Lower leg skin (tissue), 4 donors: ENCODE measurements at regions not wholly inside any gene's neighbourhood (a gene's known extent, or its start where the extent isn't known, plus 50 kb on each side); places are given as distances from the start of the nearest gene placed in this dataset.

ENCODE experiments used
- DNase-seq, 2 donors: peaks; one replicate each; pipeline ENCODE4 v3.0.0-alpha.2; 2019; ENCODE audit warnings: low spot score in 2 of 2
- H3K4me3 ChIP-seq: fragments of 200-600 bp; sonication (generic); 2 replicates; pipeline ENCODE4 v1.5.1; 2017; ENCODE audit warnings: mild to moderate bottlenecking, low read depth; ENCODE audit not compliant: poor library complexity, severe bottlenecking
- POLR2A ChIP-seq, 2 donors: fragments of 450-650 bp; IDR thresholded peaks; one replicate each; pipeline ENCODE4 v1.6.1; 2016 to 2017; ENCODE audit warnings: antibody characterized with exemption in 2 of 2, mild to moderate bottlenecking in 1 of 2, moderate library complexity in 1 of 2
- WGBS, 2 donors: methylation state at CpG; one replicate each; pipeline ENCODE4 v1.1.5; 2018; 5-methylcytosine and 5-hydroxymethylcytosine counted together
- intact Hi-C: fragments of 100-400 bp; cut with DNase I; formaldehyde crosslinking; loops from one replicate; pipeline ENCODE4 v1.15.0; 2023; ENCODE audit warnings: low total_unique reads
- TF ChIP-seq, protein P1 (sequence below), 3 donors: fragments of 450-650 bp; IDR thresholded peaks; one replicate each; pipeline ENCODE4 v1.5.1; 2016; ENCODE audit warnings: antibody characterized with exemption in 3 of 3, mild to moderate bottlenecking in 3 of 3, moderate library complexity in 2 of 3

DNA sequence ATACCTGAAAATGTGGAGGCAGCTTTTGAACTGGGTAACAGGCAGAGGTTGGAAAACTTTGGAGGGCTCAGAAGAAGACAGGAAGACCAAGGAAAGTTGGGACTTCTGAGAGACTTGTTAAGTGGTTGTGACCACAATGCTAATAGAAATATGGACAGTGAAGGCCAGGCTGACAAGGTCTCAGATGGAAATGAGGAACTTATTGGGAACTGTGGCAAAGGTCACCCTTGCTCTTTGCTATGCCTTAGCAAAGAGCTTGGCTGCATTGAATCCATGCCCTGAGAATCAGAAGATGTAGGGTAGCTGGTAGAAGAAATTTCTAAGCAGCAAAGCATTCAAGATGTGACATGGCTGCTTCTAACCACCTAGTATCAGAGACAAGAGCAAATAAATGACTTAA is 244.4 kb upstream of the ADRA1B start:
- TF ChIP-seq, protein P1, sequence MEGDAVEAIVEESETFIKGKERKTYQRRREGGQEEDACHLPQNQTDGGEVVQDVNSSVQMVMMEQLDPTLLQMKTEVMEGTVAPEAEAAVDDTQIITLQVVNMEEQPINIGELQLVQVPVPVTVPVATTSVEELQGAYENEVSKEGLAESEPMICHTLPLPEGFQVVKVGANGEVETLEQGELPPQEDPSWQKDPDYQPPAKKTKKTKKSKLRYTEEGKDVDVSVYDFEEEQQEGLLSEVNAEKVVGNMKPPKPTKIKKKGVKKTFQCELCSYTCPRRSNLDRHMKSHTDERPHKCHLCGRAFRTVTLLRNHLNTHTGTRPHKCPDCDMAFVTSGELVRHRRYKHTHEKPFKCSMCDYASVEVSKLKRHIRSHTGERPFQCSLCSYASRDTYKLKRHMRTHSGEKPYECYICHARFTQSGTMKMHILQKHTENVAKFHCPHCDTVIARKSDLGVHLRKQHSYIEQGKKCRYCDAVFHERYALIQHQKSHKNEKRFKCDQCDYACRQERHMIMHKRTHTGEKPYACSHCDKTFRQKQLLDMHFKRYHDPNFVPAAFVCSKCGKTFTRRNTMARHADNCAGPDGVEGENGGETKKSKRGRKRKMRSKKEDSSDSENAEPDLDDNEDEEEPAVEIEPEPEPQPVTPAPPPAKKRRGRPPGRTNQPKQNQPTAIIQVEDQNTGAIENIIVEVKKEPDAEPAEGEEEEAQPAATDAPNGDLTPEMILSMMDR (IDR thresholded peaks at IDR 0.05), result no peak
- no peak for TF ChIP-seq POLR2A (IDR thresholded peaks at IDR 0.05)
- H3K4me3 ChIP-seq, result no peak overlapping the region
- no peak for DNase-seq
- intact Hi-C loops, result no loop called here

DNA sequence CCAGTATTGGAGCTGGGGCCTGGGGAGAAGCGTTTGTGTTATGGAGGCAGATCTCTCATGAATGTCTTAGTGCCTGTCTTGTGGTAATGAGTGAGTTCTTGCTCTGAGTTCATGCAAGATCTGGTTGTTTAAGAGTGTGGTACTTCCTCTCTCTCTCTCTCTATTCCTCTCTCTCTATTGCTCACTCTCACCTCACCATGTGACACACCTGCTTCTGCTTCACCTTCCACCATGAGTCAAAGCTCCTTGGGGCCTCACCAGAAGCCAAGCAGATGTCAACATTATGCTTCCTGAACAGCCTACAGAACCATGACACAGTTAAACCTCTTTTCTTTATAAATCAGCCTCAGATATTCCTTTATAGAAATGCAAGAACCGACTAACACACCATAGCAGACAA is 242.7 kb upstream of the ADRA1B start:
- WGBS, 2 donors, result 64 to 89% methylated on average over 2 of the region's 2 CpGs
- no peak for DNase-seq
- TF ChIP-seq, protein P1 (IDR thresholded peaks at IDR 0.05), result no peak
- no peak for TF ChIP-seq POLR2A (IDR thresholded peaks at IDR 0.05)
- no peak overlapping the region for H3K4me3 ChIP-seq
- intact Hi-C loops, result no loop called here

DNA sequence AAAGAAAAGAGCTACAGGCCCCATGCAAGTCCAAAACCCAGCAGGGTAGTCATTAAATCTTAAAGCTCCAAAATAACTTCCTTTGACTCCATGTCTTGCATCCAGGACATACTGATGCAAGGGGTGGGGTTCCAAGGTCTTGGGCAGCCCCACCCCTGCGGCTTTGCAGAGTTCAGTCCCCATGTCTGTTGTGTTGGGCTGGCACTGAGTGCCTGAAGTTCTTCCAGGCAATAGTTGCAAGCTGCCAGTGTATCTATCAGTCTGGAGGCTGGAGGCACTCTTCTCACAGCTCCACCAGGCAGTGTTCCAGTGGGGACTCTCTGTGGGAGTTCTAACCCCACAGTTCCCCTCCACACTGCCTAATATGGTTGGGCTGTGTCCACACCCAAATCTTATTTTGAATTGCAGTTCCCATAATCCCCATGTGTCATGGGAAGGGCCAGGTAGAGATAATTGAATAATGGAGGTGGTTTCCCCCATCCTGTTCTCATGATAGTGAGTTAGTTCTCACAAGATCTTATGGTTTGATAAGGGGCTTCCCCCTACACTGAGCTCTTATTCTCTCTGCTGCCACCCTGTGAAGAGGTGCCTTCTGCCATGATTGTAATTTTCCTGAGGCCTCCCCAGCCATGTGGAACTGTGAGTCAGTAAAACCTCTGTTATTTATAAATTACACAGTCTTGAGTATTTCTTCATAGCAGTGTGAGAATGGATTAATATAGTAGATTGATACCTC is 237.5 kb upstream of the ADRA1B start:
- intact Hi-C loops, result no loop called here
- H3K4me3 ChIP-seq, result no peak overlapping the region
- WGBS, 2 donors, result 0 to 31% methylated on average over 1 of the region's 1 CpG
- TF ChIP-seq, protein P1 (IDR thresholded peaks at IDR 0.05), result no peak
- TF ChIP-seq POLR2A (IDR thresholded peaks at IDR 0.05), result no peak
- no peak for DNase-seq

DNA sequence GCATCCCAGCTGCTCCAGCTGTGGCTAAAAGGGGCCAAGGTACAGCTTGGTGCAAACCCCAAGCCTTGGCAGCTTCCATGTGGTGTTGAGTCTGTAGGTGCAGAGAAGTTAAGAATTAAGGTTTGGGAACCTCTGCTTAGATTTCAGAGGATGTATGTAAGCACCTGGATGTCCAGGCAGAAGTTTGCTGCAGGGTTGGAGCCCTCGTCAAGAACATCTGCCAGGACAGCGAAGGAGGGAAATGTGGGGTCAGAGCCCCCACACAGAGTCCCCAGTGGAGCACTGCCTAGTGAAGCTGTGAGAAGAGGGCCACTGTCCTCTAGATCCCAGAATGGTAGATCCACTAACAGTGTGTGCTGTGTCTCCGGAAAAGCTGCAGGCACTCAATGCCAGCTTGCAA is 236.2 kb upstream of the ADRA1B start:
- no peak for DNase-seq
- intact Hi-C loops, result no loop called here
- no peak overlapping the region for H3K4me3 ChIP-seq
- 31 to 56% methylated on average over 3 of the region's 3 CpGs for WGBS, 2 donors
- TF ChIP-seq, protein P1 (IDR thresholded peaks at IDR 0.05), result no peak
- TF ChIP-seq POLR2A (IDR thresholded peaks at IDR 0.05), result no peak

DNA sequence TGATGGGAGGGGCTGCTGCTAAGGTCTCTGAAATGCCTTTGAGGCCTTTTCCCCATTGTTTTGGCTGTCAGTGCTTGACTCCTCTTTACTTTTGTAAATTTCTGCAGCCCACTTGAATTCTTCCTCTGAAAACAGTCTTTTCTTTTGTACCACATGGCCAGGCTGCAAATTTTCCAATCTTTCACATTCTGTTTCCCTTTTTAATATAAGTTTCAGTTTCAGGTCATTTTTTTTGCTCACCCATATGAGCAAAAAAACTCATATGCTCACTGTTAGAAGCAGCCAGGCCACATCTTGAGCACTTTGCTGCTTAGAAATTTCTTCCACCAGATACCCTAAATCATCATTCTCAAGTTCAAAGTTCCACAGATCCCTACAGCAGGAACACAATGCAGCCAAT is 234.6 kb upstream of the ADRA1B start:
- DNase-seq, result no peak

More for the DNA sequence above, 234.6 kb upstream of the ADRA1B start:
- TF ChIP-seq, protein P1 (IDR thresholded peaks at IDR 0.05), result no peak
- no peak for TF ChIP-seq POLR2A (IDR thresholded peaks at IDR 0.05)
- intact Hi-C loops, result no loop called here
- no peak overlapping the region for H3K4me3 ChIP-seq
